ENCODE measurements at regions not wholly inside any gene's neighbourhood (a gene's known extent, or its start where the extent isn't known, plus 50 kb on each side); places are given as distances from the start of the nearest gene placed in this dataset.

- H3K4me3 ChIP-seq: no peak overlapping the region
- DNase-seq (ENCODE audit: low spot score in 2 of 2): no peak
- no peaks in the 10 kb centered on the region for H3K36me3 ChIP-seq (replicated peaks)
- in situ Hi-C loops (cut with MboI; ENCODE audit: low sequenced_read_pairs): no loop called here
- H3K27me3 ChIP-seq (ENCODE audit: low read depth): peaks cover 3% of the 10 kb centered on the region; the same call in 1 of the 2 replicates
- H3K4me1 ChIP-seq: no peaks in the 10 kb centered on the region
- no peaks in the 10 kb centered on the region for H3K9me3 ChIP-seq
Observed at GRCh38 chr1:168782559-168783116, 53.6 kb upstream of the DPT start.

GRCh38 chr1:168783458-168784210, 54.6 kb upstream of the DPT start:
- no peak overlapping the region for H3K4me3 ChIP-seq
- H3K4me1 ChIP-seq: no peaks in the 10 kb centered on the region
- in situ Hi-C loops (cut with MboI; ENCODE audit: low sequenced_read_pairs): no loop called here
- no peak for DNase-seq (ENCODE audit: low spot score in 2 of 2)
- no peaks in the 10 kb centered on the region for H3K36me3 ChIP-seq (replicated peaks)
- no peaks in the 10 kb centered on the region for H3K9me3 ChIP-seq
- peaks cover 3% of the 10 kb centered on the region; the same call in 1 of the 2 replicates for H3K27me3 ChIP-seq (ENCODE audit: low read depth)

GRCh38 chr1:168786476-168787330, 57.7 kb upstream of the DPT start:
- in situ Hi-C loops (cut with MboI; ENCODE audit: low sequenced_read_pairs): no loop called here
- peak in 1 of 2 experiments; percentile 6 for DNase-seq (ENCODE audit: low spot score in 2 of 2)
- H3K36me3 ChIP-seq (replicated peaks): no peaks in the 10 kb centered on the region

GRCh38 chr1:168788258-168788657, 59.3 kb upstream of the DPT start:
- no peaks in the 10 kb centered on the region for H3K4me1 ChIP-seq
- no peaks in the 10 kb centered on the region for H3K9me3 ChIP-seq
- H3K27me3 ChIP-seq (ENCODE audit: low read depth): no peaks in the 10 kb centered on the region
- in situ Hi-C loops (cut with MboI; ENCODE audit: low sequenced_read_pairs): no loop called here
- DNase-seq (ENCODE audit: low spot score in 2 of 2): no peak
- no peak overlapping the region for H3K4me3 ChIP-seq
- no peaks in the 10 kb centered on the region for H3K36me3 ChIP-seq (replicated peaks)

More at GRCh38 chr1:168786476-168787330, 57.7 kb upstream of the DPT start:
- Histone ChIP-seq H3K4me3 (no peak overlapping the region), H3K27me3 (ENCODE audit: low read depth) (peaks cover 1% of the 10 kb centered on the region; the same call in 1 of the 2 replicates), H3K9me3 (no peaks in the 10 kb centered on the region), H3K4me1 (no peaks in the 10 kb centered on the region)

GRCh38 chr1:168789501-168789900, 60.5 kb upstream of the DPT start:
- H3K9me3 ChIP-seq: no peaks in the 10 kb centered on the region
- in situ Hi-C loops (cut with MboI; ENCODE audit: low sequenced_read_pairs): no loop called here
- no peak for DNase-seq (ENCODE audit: low spot score in 2 of 2)
- H3K27me3 ChIP-seq (ENCODE audit: low read depth): no peaks in the 10 kb centered on the region
- no peak overlapping the region for H3K4me3 ChIP-seq
- H3K4me1 ChIP-seq: no peaks in the 10 kb centered on the region
- no peaks in the 10 kb centered on the region for H3K36me3 ChIP-seq (replicated peaks)

- no peaks in the 10 kb centered on the region for H3K4me1 ChIP-seq
- H3K36me3 ChIP-seq (replicated peaks): no peaks in the 10 kb centered on the region
- in situ Hi-C loops (cut with MboI; ENCODE audit: low sequenced_read_pairs): no loop called here
- no peaks in the 10 kb centered on the region for H3K27me3 ChIP-seq (ENCODE audit: low read depth)
- no peak overlapping the region for H3K4me3 ChIP-seq
- no peaks in the 10 kb centered on the region for H3K9me3 ChIP-seq
- DNase-seq (ENCODE audit: low spot score in 2 of 2): no peak
Observed at GRCh38 chr1:168792142-168792541, 63.1 kb upstream of the DPT start.

GRCh38 chr1:168792592-168793125, 63.7 kb upstream of the DPT start:
- Histone ChIP-seq H3K4me3 (no peak overlapping the region), H3K36me3 (replicated peaks) (no peaks in the 10 kb centered on the region), H3K4me1 (no peaks in the 10 kb centered on the region), H3K27me3 (ENCODE audit: low read depth) (no peaks in the 10 kb centered on the region), H3K9me3 (no peaks in the 10 kb centered on the region)
- DNase-seq (ENCODE audit: low spot score in 2 of 2): no peak
- in situ Hi-C loops (cut with MboI; ENCODE audit: low sequenced_read_pairs): no loop called here

GRCh38 chr1:168794057-168794456, 65.1 kb upstream of the DPT start:
- Histone ChIP-seq H3K4me1 (no peaks in the 10 kb centered on the region), H3K36me3 (replicated peaks) (no peaks in the 10 kb centered on the region), H3K4me3 (no peak overlapping the region), H3K27me3 (ENCODE audit: low read depth) (no peaks in the 10 kb centered on the region), H3K9me3 (no peaks in the 10 kb centered on the region)
- in situ Hi-C loops (cut with MboI; ENCODE audit: low sequenced_read_pairs): no loop called here
- no peak for DNase-seq (ENCODE audit: low spot score in 2 of 2)

GRCh38 chr1:168795681-168796080, 66.7 kb upstream of the DPT start:
- Histone ChIP-seq H3K27me3 (ENCODE audit: low read depth) (no peaks in the 10 kb centered on the region), H3K9me3 (no peaks in the 10 kb centered on the region), H3K4me3 (no peak overlapping the region), H3K36me3 (replicated peaks) (no peaks in the 10 kb centered on the region), H3K4me1 (no peaks in the 10 kb centered on the region)
- in situ Hi-C loops (cut with MboI; ENCODE audit: low sequenced_read_pairs): no loop called here
- DNase-seq (ENCODE audit: low spot score in 2 of 2): no peak

GRCh38 chr1:168799927-168800605, 71.1 kb upstream of the DPT start:
- in situ Hi-C loops (cut with MboI; ENCODE audit: low sequenced_read_pairs): no loop called here
- H3K27me3 ChIP-seq (ENCODE audit: low read depth): no peaks in the 10 kb centered on the region
- no peak overlapping the region for H3K4me3 ChIP-seq
- H3K4me1 ChIP-seq: no peaks in the 10 kb centered on the region
- no peak for DNase-seq (ENCODE audit: low spot score in 2 of 2)
- no peaks in the 10 kb centered on the region for H3K36me3 ChIP-seq (replicated peaks)
- H3K9me3 ChIP-seq: no peaks in the 10 kb centered on the region

GRCh38 chr1:168801032-168801745, 72.2 kb upstream of the DPT start:
- DNase-seq (ENCODE audit: low spot score in 2 of 2): no peak
- H3K27me3 ChIP-seq (ENCODE audit: low read depth): no peaks in the 10 kb centered on the region
- no peaks in the 10 kb centered on the region for H3K36me3 ChIP-seq (replicated peaks)
- H3K4me1 ChIP-seq: no peaks in the 10 kb centered on the region
- no peak overlapping the region for H3K4me3 ChIP-seq
- in situ Hi-C loops (cut with MboI; ENCODE audit: low sequenced_read_pairs): no loop called here
- H3K9me3 ChIP-seq: no peaks in the 10 kb centered on the region

GRCh38 chr1:168803806-168804510, 75.0 kb upstream of the DPT start:
- in situ Hi-C loops (cut with MboI; ENCODE audit: low sequenced_read_pairs): no loop called here
- H3K9me3 ChIP-seq: no peaks in the 10 kb centered on the region
- no peaks in the 10 kb centered on the region for H3K36me3 ChIP-seq (replicated peaks)
- H3K4me1 ChIP-seq: no peaks in the 10 kb centered on the region
- DNase-seq (ENCODE audit: low spot score in 2 of 2): peak in 1 of 2 experiments; percentile 9
- no peak overlapping the region for H3K4me3 ChIP-seq
- no peaks in the 10 kb centered on the region for H3K27me3 ChIP-seq (ENCODE audit: low read depth)

All from HAP-1 (cell line).